Endothelial cell (in vitro differentiated cells): ENCODE measurements at regions not wholly inside any gene's neighbourhood (a gene's known extent, or its start where the extent isn't known, plus 50 kb on each side); places are given as distances from the start of the nearest gene placed in this dataset.

Experiments used
- DNase-seq: peaks from one replicate; pipeline ENCODE4 v3.0.0; 2021; ENCODE audit warnings: low spot score
- H3K27ac Mint-ChIP-seq: one replicate; pipeline ENCODE4 v1.8.0; 2021; ENCODE audit warnings: mixed read lengths, inconsistent platforms; ENCODE audit not compliant: unreplicated experiment
- H3K27me3 Mint-ChIP-seq: one replicate; pipeline ENCODE4 v1.8.0; 2021; ENCODE audit warnings: mild to moderate bottlenecking, moderate library complexity, mixed read lengths, inconsistent platforms; ENCODE audit not compliant: unreplicated experiment
- H3K36me3 Mint-ChIP-seq: one replicate; pipeline ENCODE4 v1.8.0; 2021; ENCODE audit warnings: mild to moderate bottlenecking, low read depth, mixed read lengths, inconsistent platforms; ENCODE audit not compliant: unreplicated experiment
- H3K4me1 Mint-ChIP-seq: one replicate; pipeline ENCODE4 v1.8.0; 2021; ENCODE audit warnings: mild to moderate bottlenecking, mixed read lengths, inconsistent platforms; ENCODE audit not compliant: unreplicated experiment
- H3K4me3 Mint-ChIP-seq: one replicate; pipeline ENCODE4 v1.8.0; 2021; ENCODE audit warnings: mild to moderate bottlenecking, mixed read lengths, inconsistent platforms; ENCODE audit not compliant: unreplicated experiment
- H3K9me3 Mint-ChIP-seq: one replicate; pipeline ENCODE4 v1.8.0; 2021; ENCODE audit warnings: mixed read lengths, inconsistent platforms; ENCODE audit not compliant: unreplicated experiment
- TF ChIP-seq, protein P1 (sequence below): fragments of 200-600 bp; sonication (generic); IDR thresholded peaks from one replicate; pipeline ENCODE4 v1.5.0; 2021; ENCODE audit warnings: antibody characterized with exemption; ENCODE audit not compliant: unreplicated experiment

DNA sequence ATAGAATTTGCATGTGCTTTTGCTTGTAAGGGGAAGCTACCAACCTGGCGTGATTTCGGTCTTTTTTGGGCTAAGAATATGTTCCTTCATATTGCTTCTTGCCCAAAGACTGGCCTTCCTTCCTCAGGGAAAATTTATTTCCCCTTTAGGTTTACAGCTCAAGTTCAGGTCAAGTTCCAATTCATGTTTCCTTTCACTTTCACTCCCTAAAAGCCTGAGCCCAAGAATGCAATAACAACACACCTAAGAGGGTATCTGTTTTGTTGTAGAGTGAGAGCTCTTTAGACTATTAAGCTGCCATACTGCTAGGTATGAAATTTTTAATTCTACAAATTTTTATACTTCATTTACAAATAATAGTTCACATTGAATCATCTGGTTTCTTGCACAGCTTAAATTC is 299.6 kb downstream of the TLL1 start:
- no peaks in the 10 kb centered on the region for H3K9me3 Mint-ChIP-seq
- H3K27me3 Mint-ChIP-seq, result no peaks in the 10 kb centered on the region
- DNase-seq, result no peak
- TF ChIP-seq, protein P1, sequence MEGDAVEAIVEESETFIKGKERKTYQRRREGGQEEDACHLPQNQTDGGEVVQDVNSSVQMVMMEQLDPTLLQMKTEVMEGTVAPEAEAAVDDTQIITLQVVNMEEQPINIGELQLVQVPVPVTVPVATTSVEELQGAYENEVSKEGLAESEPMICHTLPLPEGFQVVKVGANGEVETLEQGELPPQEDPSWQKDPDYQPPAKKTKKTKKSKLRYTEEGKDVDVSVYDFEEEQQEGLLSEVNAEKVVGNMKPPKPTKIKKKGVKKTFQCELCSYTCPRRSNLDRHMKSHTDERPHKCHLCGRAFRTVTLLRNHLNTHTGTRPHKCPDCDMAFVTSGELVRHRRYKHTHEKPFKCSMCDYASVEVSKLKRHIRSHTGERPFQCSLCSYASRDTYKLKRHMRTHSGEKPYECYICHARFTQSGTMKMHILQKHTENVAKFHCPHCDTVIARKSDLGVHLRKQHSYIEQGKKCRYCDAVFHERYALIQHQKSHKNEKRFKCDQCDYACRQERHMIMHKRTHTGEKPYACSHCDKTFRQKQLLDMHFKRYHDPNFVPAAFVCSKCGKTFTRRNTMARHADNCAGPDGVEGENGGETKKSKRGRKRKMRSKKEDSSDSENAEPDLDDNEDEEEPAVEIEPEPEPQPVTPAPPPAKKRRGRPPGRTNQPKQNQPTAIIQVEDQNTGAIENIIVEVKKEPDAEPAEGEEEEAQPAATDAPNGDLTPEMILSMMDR, result no peak
- no peaks in the 10 kb centered on the region for H3K36me3 Mint-ChIP-seq
- H3K4me3 Mint-ChIP-seq, result no peak overlapping the region
- H3K27ac Mint-ChIP-seq, result no peak overlapping the region
- peaks cover 5% of the 10 kb centered on the region for H3K4me1 Mint-ChIP-seq

DNA sequence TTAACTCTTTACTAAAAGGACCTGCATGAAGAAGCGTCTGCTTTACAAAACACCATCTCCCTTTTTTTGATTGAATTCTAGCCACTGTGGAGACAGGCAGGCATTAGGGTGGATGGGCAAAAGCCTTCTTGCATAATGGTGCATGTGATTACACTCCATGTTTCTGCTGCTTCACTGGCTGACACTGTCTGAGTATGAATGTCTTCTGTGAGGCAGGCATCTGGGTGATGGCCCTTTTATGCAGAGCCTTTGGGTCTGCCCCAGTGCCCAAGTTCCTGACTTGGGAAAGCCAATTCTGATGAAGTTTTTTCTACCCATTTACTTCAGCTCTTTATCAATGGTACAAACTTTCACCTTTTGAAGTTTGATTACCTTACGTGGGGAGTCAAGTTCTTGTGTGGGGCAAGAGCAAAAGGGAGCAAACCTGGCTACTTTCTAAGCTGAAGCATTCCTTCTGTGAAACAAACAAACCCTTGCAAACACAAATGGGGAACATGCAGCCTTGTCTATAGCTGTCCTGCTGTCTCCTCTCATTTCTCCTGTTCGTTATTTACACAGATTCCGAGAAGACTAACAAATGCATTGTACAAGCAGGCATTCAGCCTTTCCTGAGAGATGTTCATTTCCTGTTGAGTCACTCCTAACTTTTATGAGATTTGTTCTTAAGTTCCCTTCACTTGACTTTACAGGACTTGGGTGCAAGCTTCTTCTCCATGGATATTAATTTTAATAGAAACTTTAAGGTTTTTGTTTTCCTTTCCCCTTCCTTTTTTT is 301.9 kb downstream of the TLL1 start:
- Mint-ChIP-seq H3K36me3 (no peaks in the 10 kb centered on the region), H3K4me3 (no peak overlapping the region), H3K4me1 (peaks cover 5% of the 10 kb centered on the region), H3K27me3 (no peaks in the 10 kb centered on the region), H3K9me3 (no peaks in the 10 kb centered on the region), H3K27ac (no peak overlapping the region)
- TF ChIP-seq, protein P1, result no peak
- DNase-seq, result no peak

DNA sequence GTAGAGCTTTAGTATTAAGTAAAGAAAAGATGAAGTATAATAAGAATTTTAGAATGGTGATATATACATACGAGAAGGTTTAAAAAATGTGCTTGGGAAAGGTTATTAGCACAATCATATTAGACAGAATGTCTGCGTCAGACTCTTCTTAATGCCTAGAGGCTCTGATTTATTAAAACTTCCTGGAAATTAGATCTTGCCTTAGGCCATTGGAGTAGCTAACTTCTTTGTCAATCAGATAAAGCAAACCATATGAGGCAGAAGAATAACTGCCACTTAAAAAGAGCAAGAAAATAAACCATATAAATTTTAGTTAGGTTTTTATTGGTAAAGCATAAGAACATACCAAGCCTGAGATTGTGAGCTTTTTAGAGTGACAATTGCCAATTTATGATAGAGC is 309.1 kb downstream of the TLL1 start:
- H3K4me1 Mint-ChIP-seq, result no peaks in the 10 kb centered on the region

DNA sequence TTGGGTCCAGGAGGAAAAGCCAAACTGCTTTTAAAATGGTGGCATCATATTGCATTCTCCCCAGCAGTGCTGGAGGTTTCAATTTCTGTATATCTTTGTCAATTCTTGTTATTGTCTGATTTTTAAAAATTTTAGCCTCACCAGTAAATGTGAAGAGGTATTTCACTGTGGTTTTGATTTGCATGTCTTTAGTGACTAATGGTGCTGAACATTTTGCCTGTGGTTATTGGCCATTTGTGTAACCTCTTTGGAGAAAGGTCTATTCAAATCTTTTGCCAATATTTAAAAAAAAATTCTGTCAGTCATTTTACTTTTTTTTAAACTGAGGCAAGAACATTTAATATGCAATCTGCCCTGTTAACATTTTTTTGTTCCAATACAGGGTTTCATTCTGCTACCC is 322.1 kb downstream of the TLL1 start:
- Mint-ChIP-seq H3K9me3 (no peaks in the 10 kb centered on the region), H3K4me3 (no peak overlapping the region), H3K27ac (no peak overlapping the region), H3K4me1 (no peaks in the 10 kb centered on the region), H3K27me3 (no peaks in the 10 kb centered on the region), H3K36me3 (no peaks in the 10 kb centered on the region)
- TF ChIP-seq, protein P1, result no peak
- no peak for DNase-seq

More for the DNA sequence above, 309.1 kb downstream of the TLL1 start:
- no peaks in the 10 kb centered on the region for H3K9me3 Mint-ChIP-seq
- no peak overlapping the region for H3K27ac Mint-ChIP-seq
- TF ChIP-seq, protein P1, result no peak
- DNase-seq, result no peak
- H3K4me3 Mint-ChIP-seq, result no peak overlapping the region
- peaks cover 1% of the 10 kb centered on the region for H3K27me3 Mint-ChIP-seq
- no peaks in the 10 kb centered on the region for H3K36me3 Mint-ChIP-seq

DNA sequence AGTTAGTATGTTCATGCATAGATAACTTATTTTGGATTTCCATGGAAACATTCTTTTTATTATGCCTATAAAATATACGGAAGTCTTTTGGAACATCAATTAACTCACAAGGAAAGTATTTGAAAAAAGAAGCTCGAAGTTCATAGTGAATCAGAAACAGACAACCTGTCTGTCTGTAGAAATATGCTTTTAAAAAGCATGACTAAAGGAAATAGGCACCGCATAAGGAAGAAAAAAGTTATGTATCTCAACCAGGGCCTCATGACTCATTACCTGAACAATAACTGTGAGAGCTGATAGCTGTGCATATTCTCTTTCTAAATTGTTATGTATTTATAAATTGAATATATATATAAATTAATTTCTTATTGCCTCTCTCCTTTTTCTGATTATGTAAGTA is 324.1 kb downstream of the TLL1 start:
- Mint-ChIP-seq H3K9me3 (no peaks in the 10 kb centered on the region), H3K27me3 (no peaks in the 10 kb centered on the region), H3K36me3 (no peaks in the 10 kb centered on the region), H3K27ac (no peak overlapping the region), H3K4me1 (no peaks in the 10 kb centered on the region), H3K4me3 (no peak overlapping the region)
- no peak for DNase-seq
- TF ChIP-seq, protein P1, result no peak
